LNCaP clone FGC (cell line): ENCODE measurements at regions not wholly inside any gene's neighbourhood (a gene's known extent, or its start where the extent isn't known, plus 50 kb on each side); places are given as distances from the start of the nearest gene placed in this dataset.

ENCODE experiments used
- DNase-seq: peaks from one replicate; pipeline ENCODE4 v3.0.0-alpha.2; 2011; ENCODE audit warnings: low read depth
- H3K4me3 ChIP-seq: 2 replicates; pipeline ENCODE4 v1.5.1; 2011; ENCODE audit warnings: mild to moderate bottlenecking, low read depth, low read length, control low read depth
- CTCF ChIP-seq: IDR thresholded peaks from 2 replicates; pipeline ENCODE4 v1.5.1; 2012; ENCODE audit warnings: mild to moderate bottlenecking; ENCODE audit not compliant: control insufficient read depth, insufficient read depth; ENCODE audit errors: extremely low read depth

DNA sequence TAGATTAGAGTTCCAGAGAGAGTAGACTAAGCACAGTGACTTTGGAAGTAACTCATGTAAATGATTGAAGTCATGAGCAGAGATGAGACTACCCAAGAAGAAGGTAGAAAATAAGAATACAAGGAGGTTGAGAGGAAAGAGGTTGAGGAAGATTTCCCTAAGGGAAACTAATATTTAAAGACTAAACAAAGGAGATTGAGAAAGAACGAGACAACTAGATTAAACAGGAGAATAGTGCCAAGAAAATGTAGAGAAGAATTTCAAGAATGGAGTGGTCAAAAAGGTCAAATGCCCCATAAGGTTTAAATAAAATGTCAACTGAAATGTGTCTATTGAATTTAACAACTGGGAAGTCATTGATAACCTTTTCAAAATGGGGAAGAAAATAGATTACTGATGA is 59.0 kb downstream of the RPS29 start:
- no peak for DNase-seq
- H3K4me3 ChIP-seq = no peak overlapping the region
- TF ChIP-seq CTCF = no peak

- TF ChIP-seq CTCF = no peak
- H3K4me3 ChIP-seq = no peak overlapping the region
- DNase-seq = no peak
Measured at GRCh38 chr14:49526101-49526500, 60.1 kb downstream of the RPS29 start.

GRCh38 chr14:49516286-49516685 is 69.9 kb downstream of the RPS29 start:
- no peak for TF ChIP-seq CTCF
- DNase-seq = no peak
- no peak overlapping the region for H3K4me3 ChIP-seq

- DNase-seq = no peak
- H3K4me3 ChIP-seq = no peak overlapping the region
Measured at GRCh38 chr14:49512571-49512970, 73.6 kb downstream of the RPS29 start.

GRCh38 chr14:49512147-49512551 is 74.0 kb downstream of the RPS29 start:
- H3K4me3 ChIP-seq = no peak overlapping the region
- DNase-seq = no peak
- TF ChIP-seq CTCF = no peak

More at GRCh38 chr14:49512571-49512970, 73.6 kb downstream of the RPS29 start:
- TF ChIP-seq CTCF = no peak

GRCh38 chr14:49508124-49508523 is 78.1 kb downstream of the RPS29 start:
- no peak for TF ChIP-seq CTCF
- no peak for DNase-seq
- no peak overlapping the region for H3K4me3 ChIP-seq

DNA sequence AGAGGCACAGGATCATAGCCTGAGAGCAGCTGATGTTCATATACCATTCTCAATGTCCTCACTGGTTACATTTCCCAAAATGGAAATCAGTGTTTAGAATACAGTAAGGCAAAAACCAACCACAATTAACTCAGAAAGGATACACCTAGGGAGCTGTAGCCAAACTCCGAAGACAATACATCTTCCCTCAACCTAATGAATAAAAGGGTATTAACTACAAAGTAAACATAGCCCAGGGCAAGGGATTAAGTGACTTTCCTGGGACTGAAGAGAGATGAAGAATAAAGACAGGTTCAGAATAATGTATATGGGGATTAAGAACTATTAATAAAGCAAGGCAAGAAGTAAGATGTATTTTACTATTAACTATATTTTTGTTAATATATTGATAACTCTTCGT is 79.5 kb downstream of the RPS29 start:
- no peak for DNase-seq
- no peak for TF ChIP-seq CTCF
- H3K4me3 ChIP-seq = no peak overlapping the region
